ENCODE measurements at regions not wholly inside any gene's neighbourhood (a gene's known extent, or its start where the extent isn't known, plus 50 kb on each side); places are given as distances from the start of the nearest gene placed in this dataset.

DNA sequence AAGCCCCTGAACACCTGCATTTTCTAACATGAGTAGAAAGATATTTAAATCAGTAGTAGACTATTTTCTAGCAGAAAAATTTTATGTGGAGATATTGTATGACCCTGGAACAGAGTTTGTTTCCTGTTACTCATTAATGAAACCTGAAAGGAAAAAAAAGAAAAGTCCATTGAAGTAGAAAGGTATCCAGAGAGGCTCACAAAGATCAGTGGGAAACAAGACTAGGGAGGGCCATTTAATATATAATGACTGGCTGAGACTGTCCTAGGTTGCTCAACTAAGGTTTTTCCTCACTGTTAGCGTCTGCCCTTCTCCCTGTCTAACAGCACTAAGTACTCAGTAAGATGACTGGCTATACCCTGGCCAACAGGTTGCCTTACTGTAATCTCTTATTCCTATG is 788.6 kb downstream of the GLUD2 start:
- TF ChIP-seq, protein P1, sequence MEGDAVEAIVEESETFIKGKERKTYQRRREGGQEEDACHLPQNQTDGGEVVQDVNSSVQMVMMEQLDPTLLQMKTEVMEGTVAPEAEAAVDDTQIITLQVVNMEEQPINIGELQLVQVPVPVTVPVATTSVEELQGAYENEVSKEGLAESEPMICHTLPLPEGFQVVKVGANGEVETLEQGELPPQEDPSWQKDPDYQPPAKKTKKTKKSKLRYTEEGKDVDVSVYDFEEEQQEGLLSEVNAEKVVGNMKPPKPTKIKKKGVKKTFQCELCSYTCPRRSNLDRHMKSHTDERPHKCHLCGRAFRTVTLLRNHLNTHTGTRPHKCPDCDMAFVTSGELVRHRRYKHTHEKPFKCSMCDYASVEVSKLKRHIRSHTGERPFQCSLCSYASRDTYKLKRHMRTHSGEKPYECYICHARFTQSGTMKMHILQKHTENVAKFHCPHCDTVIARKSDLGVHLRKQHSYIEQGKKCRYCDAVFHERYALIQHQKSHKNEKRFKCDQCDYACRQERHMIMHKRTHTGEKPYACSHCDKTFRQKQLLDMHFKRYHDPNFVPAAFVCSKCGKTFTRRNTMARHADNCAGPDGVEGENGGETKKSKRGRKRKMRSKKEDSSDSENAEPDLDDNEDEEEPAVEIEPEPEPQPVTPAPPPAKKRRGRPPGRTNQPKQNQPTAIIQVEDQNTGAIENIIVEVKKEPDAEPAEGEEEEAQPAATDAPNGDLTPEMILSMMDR (IDR thresholded peaks at IDR 0.05): no peak
- TF ChIP-seq EP300 (IDR thresholded peaks at IDR 0.05): no peak
- no peak for TF ChIP-seq POLR2A (IDR thresholded peaks at IDR 0.05)
- TF ChIP-seq POLR2AphosphoS5 (IDR thresholded peaks at IDR 0.05): no peak
